Right hindlimb (tissue), 1 donor: ENCODE measurements at regions not wholly inside any gene's neighbourhood (a gene's known extent, or its start where the extent isn't known, plus 50 kb on each side); places are given as distances from the start of the nearest gene placed in this dataset.
"Not testable (repeated sequence)": the region's sequence is repeated elsewhere in the genome, so short reads cannot be mapped to it uniquely, and the experiment has no call there.

Source experiments
- DNase-seq: peaks from one replicate; pipeline ENCODE4 v3.0.0-alpha.2; 2018

GRCh38 chr18:29821544-29821943 lies 1221.0 kb downstream of the DSC3 start:
- DNase-seq, result no peak

- DNase-seq, result no peak
Observed at GRCh38 chr18:29811519-29811918, 1231.0 kb downstream of the DSC3 start.

DNA sequence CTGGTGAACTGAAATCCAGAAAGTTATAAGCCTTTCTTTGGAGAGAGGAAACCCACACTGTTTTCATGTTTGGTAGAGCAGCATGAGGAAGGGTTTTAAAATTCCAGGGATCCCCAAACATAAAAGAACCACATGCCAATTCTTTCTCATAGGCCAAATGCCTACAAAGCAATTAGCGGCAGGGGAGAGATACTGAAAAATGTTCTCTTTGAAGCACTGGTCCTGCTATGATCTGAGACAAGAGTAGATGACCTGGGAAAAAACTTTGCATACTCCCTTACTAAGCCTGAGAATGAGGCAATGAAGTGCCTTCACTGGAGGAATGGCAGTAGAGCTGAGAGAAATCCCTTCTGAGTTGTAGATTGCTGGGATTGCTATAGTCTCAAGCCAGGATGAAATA lies 1261.7 kb downstream of the DSC3 start:
- no peak for DNase-seq

- no peak for DNase-seq
Observed at GRCh38 chr18:29779096-29779495, 1263.4 kb downstream of the DSC3 start.

- DNase-seq, result no peak
Observed at GRCh38 chr18:29753379-29753778, 1289.2 kb downstream of the DSC3 start.

GRCh38 chr18:29749704-29750103 lies 1292.8 kb downstream of the DSC3 start:
- DNase-seq, result no peak

DNA sequence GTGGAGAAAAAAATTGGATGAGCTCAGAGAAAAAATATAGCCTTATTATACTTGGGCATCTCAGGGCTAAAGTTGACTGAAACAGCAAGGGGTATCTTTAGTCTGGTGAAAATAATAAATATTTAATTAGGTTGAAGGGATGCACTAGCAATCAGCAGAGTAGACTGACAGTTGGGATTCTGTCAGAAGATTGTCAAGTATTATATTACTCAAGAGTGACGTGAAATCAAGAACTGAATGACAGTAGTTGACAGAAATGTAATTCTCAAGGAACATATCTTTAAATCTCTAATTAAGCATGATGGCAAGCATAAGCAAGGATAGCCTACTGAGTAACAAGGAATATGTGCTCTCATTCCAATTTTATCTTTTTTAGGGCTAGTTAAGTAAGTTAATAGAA lies 1301.1 kb downstream of the DSC3 start:
- DNase-seq, result no peak

GRCh38 chr18:29737620-29738019 lies 1304.9 kb downstream of the DSC3 start:
- DNase-seq, result no peak

DNA sequence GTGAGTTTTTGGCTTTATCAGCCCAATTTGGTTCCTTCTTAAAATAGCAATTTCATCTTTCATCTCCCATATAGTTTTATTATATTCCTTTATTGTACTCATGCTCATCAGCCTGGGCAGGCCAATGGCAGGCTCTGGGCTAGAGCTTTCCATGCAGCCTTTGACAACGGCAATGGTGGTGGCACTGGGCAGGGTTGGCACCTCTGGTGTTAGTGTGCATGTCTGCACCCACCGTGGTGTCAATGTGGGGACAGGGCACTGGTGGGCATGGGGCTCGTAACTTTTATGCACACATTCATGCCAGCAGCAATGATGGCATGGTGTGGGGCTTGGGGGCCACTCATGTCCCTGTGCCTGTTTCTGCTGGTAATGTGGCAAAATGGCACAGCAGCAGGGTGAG lies 1305.4 kb downstream of the DSC3 start:
- no peak for DNase-seq

- no peak for DNase-seq
Observed at GRCh38 chr18:29730073-29730472, 1312.5 kb downstream of the DSC3 start.

- DNase-seq, result no peak
Observed at GRCh38 chr18:29726646-29727045, 1315.9 kb downstream of the DSC3 start.

- DNase-seq, result not testable (repeated sequence)
Observed at GRCh38 chr18:29723486-29723885, 1319.1 kb downstream of the DSC3 start.

GRCh38 chr18:29715960-29716359 lies 1326.6 kb downstream of the DSC3 start:
- not testable (repeated sequence) for DNase-seq

- DNase-seq, result peak; percentile 30
Observed at GRCh38 chr18:29712785-29713184, 1329.8 kb downstream of the DSC3 start.

GRCh38 chr18:29711932-29712331 lies 1330.6 kb downstream of the DSC3 start:
- DNase-seq, result no peak

DNA sequence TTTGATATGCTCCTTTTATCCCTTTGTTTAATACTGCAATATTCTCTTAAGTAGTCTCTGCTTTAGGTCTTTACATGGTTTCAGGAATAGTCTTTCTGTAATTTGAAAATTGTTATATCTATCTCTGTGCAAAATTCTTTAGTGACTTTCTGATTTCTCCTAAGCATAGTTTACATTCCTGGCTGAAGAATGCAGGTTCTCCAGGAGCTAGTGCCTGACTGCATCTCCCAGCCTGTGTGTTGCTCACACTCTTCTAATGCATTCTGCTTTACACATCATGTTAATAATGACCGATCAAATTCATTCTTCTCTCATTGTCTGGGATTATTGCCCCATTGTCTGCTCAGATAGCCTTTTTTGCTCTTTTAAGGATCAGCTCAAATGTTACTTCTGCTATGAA lies 1349.2 kb downstream of the DSC3 start:
- no peak for DNase-seq

- DNase-seq, result no peak
Observed at GRCh38 chr18:29681578-29681977, 1361.0 kb downstream of the DSC3 start.

DNA sequence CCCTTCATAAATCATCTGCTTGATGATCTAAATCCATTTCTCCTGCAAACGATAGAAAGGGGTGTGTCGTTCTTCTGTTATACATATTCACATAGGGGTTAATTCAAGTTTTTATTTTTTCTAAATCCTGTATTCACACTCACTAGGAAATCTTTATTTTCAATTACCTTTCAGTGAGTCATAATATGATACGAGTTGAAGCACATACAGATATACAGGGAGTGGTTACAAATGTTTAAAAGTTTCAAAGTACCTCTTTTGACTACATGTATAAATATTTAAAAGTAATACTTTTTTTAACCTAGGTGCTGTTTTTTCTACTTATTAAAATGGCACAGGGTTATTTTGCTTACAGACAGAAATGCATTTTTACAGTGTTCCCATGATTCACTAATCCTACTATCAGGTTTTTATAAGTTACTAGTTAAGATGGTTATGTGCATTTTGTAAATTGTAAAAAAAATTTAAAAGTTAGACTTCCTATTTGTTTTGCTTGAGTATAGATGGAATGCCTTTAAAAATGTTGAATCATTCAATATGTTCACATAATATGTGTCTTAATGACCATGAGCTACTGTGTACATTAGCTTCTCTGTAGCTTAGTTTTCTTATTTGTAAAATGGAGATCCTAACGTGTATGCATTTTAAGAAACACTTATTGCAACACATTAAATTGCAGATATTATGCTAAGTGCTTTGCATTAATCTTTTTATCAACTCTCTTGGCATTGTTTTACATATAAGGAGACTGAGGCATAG lies 1378.1 kb downstream of the DSC3 start:
- no peak for DNase-seq

DNA sequence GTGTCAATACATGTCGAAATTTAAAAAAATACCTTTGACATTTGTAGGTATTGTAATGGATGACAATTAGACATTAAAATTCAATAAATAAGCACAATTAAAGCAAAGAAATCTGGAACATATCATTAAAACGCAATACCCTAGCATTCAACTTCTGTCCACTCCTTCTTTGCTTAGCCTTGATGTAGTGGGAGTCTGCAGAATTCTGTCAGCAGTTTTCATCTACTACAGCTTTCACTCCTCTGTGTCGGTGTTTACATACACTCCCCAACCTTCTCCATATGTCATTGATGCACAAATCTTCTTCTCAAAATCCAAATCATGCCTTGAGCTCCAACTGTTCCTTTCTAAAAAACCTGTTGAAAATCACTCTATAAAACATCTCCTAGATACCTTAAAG lies 1380.6 kb downstream of the DSC3 start:
- DNase-seq, result no peak

DNA sequence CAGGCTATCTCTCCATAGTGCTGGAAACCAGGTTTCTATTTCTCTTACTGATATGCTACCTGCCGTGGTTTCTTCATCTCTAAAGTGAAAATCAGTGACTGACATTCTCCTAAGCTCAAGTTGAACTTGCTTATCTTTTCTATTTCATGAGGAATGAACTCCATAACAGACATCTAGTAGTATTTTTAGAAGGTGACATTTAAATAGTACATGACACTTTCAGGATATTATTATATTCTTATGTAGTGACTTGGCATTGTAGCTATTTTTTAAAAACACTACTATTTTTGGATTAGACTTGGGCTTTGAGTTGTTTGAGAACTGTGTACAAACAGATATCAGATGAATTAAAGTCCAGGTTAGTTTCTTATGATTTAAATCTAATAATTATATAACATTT lies 1381.8 kb downstream of the DSC3 start:
- DNase-seq, result no peak

DNA sequence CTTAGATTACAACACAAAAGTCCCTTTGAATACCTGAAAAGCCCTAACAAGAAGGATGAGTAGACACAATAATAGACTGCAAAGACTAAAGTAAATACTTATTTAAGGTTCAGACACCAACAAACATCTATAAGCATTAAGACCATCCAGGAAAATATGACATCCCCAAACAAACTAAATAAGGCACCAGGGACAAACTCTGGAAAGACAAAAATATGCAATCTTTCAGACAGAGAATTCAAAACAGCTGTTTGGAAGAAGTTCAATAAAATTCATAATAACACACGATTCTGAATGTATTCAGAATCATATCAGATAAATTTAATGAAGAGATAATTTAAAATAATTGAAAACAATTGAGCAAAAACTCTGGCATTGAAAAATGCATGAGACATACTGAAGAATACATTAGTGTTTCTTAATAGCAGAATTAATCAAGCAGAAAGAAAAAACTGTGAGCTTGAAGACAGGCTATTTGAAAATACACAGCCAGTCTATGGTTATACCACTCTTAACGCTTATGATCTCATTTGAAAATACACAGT lies 1388.8 kb downstream of the DSC3 start:
- no peak for DNase-seq

DNA sequence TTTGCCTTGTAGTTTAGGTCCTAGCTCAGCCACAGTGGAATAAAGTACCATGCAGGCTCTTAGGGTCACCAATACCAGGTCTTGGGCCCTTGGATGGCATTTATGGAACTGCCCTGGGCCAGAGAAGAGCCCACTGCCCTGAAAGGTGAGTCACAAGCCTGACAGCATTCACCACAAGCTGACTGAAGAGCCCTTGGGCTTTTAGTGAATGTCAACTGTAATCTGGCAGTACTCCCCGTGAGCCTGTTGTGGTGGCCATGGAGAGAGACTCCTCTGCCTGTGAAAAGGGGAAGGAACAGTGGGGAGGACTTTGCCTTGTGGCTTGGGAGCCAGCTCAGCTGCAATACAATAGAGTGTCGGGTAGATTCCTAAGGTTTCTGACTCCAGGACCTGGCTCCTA lies 1389.7 kb downstream of the DSC3 start:
- DNase-seq, result no peak

DNA sequence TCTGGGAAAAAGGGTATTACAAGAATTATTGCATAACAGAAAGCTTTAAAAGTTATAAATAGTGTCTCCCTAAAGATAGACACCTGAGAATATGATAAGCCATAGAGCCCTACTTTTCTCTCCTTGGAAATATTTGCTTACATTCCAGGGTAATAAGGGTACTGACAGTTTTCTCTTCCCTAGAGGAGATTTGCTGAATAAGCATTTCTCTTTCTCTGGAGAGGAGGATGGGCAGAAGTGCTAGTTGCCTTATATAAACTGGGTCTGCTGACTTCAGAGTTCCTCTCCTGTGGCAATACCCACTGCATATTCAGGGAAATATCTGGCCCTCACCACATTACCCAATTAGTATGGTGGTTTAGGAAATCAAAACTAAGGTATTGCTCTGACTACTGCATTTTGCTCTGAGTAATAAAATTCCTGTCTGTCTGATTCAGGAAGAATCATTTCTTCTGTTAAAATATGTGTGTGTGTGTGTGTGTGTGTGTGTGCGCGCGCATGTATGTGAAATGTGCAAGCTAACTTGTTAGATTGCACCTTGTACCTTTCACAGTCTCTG lies 1391.3 kb downstream of the DSC3 start:
- DNase-seq, result no peak

DNA sequence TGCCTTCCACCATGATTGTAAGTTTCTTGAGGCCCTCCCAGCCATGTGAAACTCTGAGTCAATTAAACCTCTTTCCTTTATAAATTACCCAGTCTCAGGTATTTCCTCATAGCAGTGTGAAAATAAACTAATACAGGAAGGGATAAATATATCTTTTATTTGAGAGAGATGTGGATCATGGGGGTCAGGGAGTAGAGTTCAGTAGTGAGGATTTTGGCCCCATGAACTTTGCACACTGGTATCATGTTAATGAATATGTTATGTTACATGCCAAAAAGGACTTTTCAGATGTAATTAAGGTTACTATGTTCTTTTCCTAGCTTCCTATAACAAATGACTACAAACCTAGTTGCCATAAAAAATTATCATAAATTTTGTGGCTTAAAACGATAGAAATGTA lies 1393.7 kb downstream of the DSC3 start:
- no peak for DNase-seq

- no peak for DNase-seq
Observed at GRCh38 chr18:29647700-29648099, 1394.8 kb downstream of the DSC3 start.
